H9 (cell line): ENCODE measurements at regions not wholly inside any gene's neighbourhood (a gene's known extent, or its start where the extent isn't known, plus 50 kb on each side); places are given as distances from the start of the nearest gene placed in this dataset.

Experiments used
- DNase-seq: peaks from one replicate; pipeline ENCODE4 v3.0.0-alpha.2; 2017
- H2AFZ ChIP-seq: one replicate; pipeline ENCODE4 v1.6.1; 2013; ENCODE audit warnings: mild to moderate bottlenecking, low read length, control low read depth, moderate library complexity
- H2AK5ac ChIP-seq: 2 replicates; pipeline ENCODE4 v1.6.1; 2013; ENCODE audit warnings: low read length, control low read depth, mixed read lengths; ENCODE audit not compliant: insufficient read length
- H2BK120ac ChIP-seq: one replicate; pipeline ENCODE4 v1.6.1; 2013; ENCODE audit warnings: low read depth, mild to moderate bottlenecking, low read length, control low read depth, inconsistent platforms; ENCODE audit not compliant: poor library complexity, severe bottlenecking
- H2BK12ac ChIP-seq: 2 replicates; pipeline ENCODE4 v1.6.1; 2013; ENCODE audit warnings: low read length, control low read depth, mixed read lengths, low read depth; ENCODE audit not compliant: insufficient read length
- H2BK15ac ChIP-seq: 2 replicates; pipeline ENCODE4 v1.6.1; 2013; ENCODE audit warnings: low read depth, low read length, control low read depth
- H2BK20ac ChIP-seq: one replicate; pipeline ENCODE4 v1.6.1; 2013; ENCODE audit warnings: low read depth, mild to moderate bottlenecking, low read length, control low read depth, inconsistent platforms; ENCODE audit not compliant: poor library complexity, severe bottlenecking
- H2BK5ac ChIP-seq: 2 replicates; pipeline ENCODE4 v1.6.1; 2013; ENCODE audit warnings: low read length, control low read depth, mixed read lengths; ENCODE audit not compliant: insufficient read length
- H3K14ac ChIP-seq: 2 replicates; pipeline ENCODE4 v1.6.1; 2013; ENCODE audit warnings: low read length, control low read depth; ENCODE audit not compliant: insufficient read depth
- H3K18ac ChIP-seq: 2 replicates; pipeline ENCODE4 v1.6.1; 2013; ENCODE audit warnings: low read depth, mild to moderate bottlenecking, mixed read lengths, low read length, control low read depth; ENCODE audit not compliant: insufficient read length
- H3K23ac ChIP-seq: 2 replicates; pipeline ENCODE4 v1.6.1; 2013; ENCODE audit warnings: low read length, control low read depth, mixed read lengths, low read depth; ENCODE audit not compliant: insufficient read length
- H3K23me2 ChIP-seq: 2 replicates; pipeline ENCODE4 v1.6.1; 2013; ENCODE audit warnings: low read depth, mild to moderate bottlenecking, mixed read lengths, low read length, control low read depth; ENCODE audit not compliant: insufficient read length, poor library complexity, severe bottlenecking
- H3K27ac ChIP-seq: 2 replicates; pipeline ENCODE4 v1.5.1; 2013; ENCODE audit warnings: low read length, control low read depth, mixed read lengths, low read depth; ENCODE audit not compliant: insufficient read length
- H3K27me3 ChIP-seq: 2 replicates; pipeline ENCODE4 v1.6.1; 2013; ENCODE audit warnings: low read length, control low read depth, inconsistent platforms; ENCODE audit not compliant: insufficient read depth
- H3K4ac ChIP-seq: 2 replicates; pipeline ENCODE4 v1.6.1; 2013; ENCODE audit warnings: low read depth, mild to moderate bottlenecking, control low read depth, inconsistent platforms, low read length, moderate library complexity
- H3K4me1 ChIP-seq: 2 replicates; pipeline ENCODE4 v1.6.1; 2013; ENCODE audit warnings: low read length, control low read depth, inconsistent platforms; ENCODE audit not compliant: insufficient read depth
- H3K4me2 ChIP-seq: 2 replicates; pipeline ENCODE4 v1.6.1; 2013; ENCODE audit warnings: low read length, control low read depth, mixed read lengths; ENCODE audit not compliant: insufficient read length, insufficient read depth
- H3K56ac ChIP-seq: 2 replicates; pipeline ENCODE4 v1.6.1; 2013; ENCODE audit warnings: low read depth, mild to moderate bottlenecking, mixed read lengths, low read length, control low read depth; ENCODE audit not compliant: insufficient read length
- H3K79me1 ChIP-seq: 2 replicates; pipeline ENCODE4 v1.6.1; 2013; ENCODE audit warnings: low read depth, mild to moderate bottlenecking, moderate library complexity, low read length, control low read depth, inconsistent platforms; ENCODE audit not compliant: insufficient read depth, poor library complexity, severe bottlenecking
- H3K79me2 ChIP-seq: 2 replicates; pipeline ENCODE4 v1.6.1; 2013; ENCODE audit warnings: low read length, control low read depth, inconsistent platforms; ENCODE audit not compliant: insufficient read depth
- H3K9ac ChIP-seq: 2 replicates; pipeline ENCODE4 v1.6.1; 2013; ENCODE audit warnings: low read length, control low read depth, mixed read lengths; ENCODE audit not compliant: insufficient read length; ENCODE audit errors: extremely low read depth
- H3K9me3 ChIP-seq: one replicate; pipeline ENCODE4 v1.6.1; 2013; ENCODE audit warnings: low read depth, low read length, inconsistent platforms; ENCODE audit not compliant: control insufficient read depth
- H3T11ph ChIP-seq: one replicate; pipeline ENCODE4 v1.6.1; 2013; ENCODE audit warnings: mild to moderate bottlenecking, low read length, control low read depth, inconsistent platforms
- H4K20me1 ChIP-seq: one replicate; pipeline ENCODE4 v1.6.1; 2013; ENCODE audit not compliant: control insufficient read depth, insufficient read length, insufficient read depth
- H4K5ac ChIP-seq: 2 replicates; pipeline ENCODE4 v1.6.1; 2013; ENCODE audit warnings: low read depth, mild to moderate bottlenecking, mixed read lengths, low read length, control low read depth; ENCODE audit not compliant: insufficient read length
- H4K8ac ChIP-seq: replicated peaks from 2 replicates; pipeline ENCODE4 v1.6.1; 2013; ENCODE audit warnings: low read length, control low read depth, mixed read lengths, low read depth; ENCODE audit not compliant: insufficient read length
- H4K91ac ChIP-seq: 2 replicates; pipeline ENCODE4 v1.6.1; 2013; ENCODE audit warnings: low read depth, mild to moderate bottlenecking, moderate library complexity, mixed read lengths, low read length, control low read depth; ENCODE audit not compliant: insufficient read length
- H3K27ac Mint-ChIP-seq, 3 experiments: 2 replicates in 2 of 3; 3 replicates in 1 of 3; pipeline ENCODE4 v1.8.0; 2020 to 2021; ENCODE audit warnings: mixed read lengths in 3 of 3, mild to moderate bottlenecking in 1 of 3, moderate library complexity in 1 of 3
- H3K27me3 Mint-ChIP-seq: 2 replicates; pipeline ENCODE4 v1.8.0; 2021; ENCODE audit warnings: low read depth, mild to moderate bottlenecking, moderate library complexity, mixed read lengths
- H3K36me3 Mint-ChIP-seq, 3 experiments: 2 replicates in 2 of 3; 3 replicates in 1 of 3; pipeline ENCODE4 v1.8.0; 2020 to 2021; ENCODE audit warnings: low read depth in 3 of 3, mixed read lengths in 3 of 3; ENCODE audit not compliant: insufficient read depth in 1 of 3
- H3K4me1 Mint-ChIP-seq, 2 experiments: 2 replicates each; pipeline ENCODE4 v1.8.0; 2020; ENCODE audit warnings: mixed read lengths in 2 of 2
- H3K4me3 Mint-ChIP-seq, 2 experiments: 2 replicates in 1 of 2; 3 replicates in 1 of 2; pipeline ENCODE4 v1.8.0; 2020 to 2021; ENCODE audit warnings: mild to moderate bottlenecking in 2 of 2, mixed read lengths in 2 of 2, moderate library complexity in 1 of 2
- H3K9me3 Mint-ChIP-seq, 2 experiments: 2 replicates in 1 of 2; 3 replicates in 1 of 2; pipeline ENCODE4 v1.8.0; 2020; ENCODE audit warnings: mild to moderate bottlenecking in 2 of 2, mixed read lengths in 2 of 2, moderate library complexity in 1 of 2
- WGBS: extraction: QIAGEN DNeasy Blood & Tissue Kit; methylation state at CpG from one replicate; pipeline ENCODE4 v1.1.7; 2013; ENCODE audit warnings: missing lambda C conversion rate, low lambda C conversion rate, mixed read lengths; ENCODE audit not compliant: insufficient read length; ENCODE audit errors: extremely low coverage; 5-methylcytosine and 5-hydroxymethylcytosine counted together
- TF ChIP-seq, protein P1 (sequence below): fragments of 200-600 bp; sonication (generic); conservative IDR thresholded peaks from 3 replicates; pipeline ENCODE4 v1.8.0; 2021; ENCODE audit warnings: antibody characterized with exemption, mild to moderate bottlenecking

DNA sequence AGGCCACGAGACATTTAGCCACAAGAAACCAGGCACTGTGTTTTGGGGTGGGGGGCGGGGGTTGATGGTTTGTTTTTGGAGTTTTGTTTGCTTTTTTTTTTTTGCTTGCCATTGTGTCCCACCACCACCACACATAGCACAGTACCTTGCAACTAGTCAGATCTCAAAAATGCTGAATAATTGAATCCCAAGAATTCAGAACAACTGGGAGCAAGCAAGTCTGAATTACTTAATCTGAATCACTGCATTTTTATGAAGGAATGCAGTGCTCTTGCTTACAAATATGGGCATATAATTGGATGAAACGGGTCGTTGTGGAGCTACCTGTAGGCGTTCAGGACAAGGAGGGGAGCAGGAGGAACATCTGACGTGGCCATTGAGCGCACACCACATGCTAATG lies 151.5 kb upstream of the CDYL start:
- H3K79me2 ChIP-seq = no peaks in the 10 kb centered on the region
- H3K23ac ChIP-seq = no peak overlapping the region
- Mint-ChIP-seq H3K4me1 (peaks cover 0 to 3% of the 10 kb centered on the region in 2 experiments; a peak in 2 of 4 replicates), H3K4me3 (no peak overlapping the region), H3K9me3 (peaks cover 10 to 15% of the 10 kb centered on the region in 2 experiments), H3K36me3 (peaks cover 5 to 9% (median 8%) of the 10 kb centered on the region in 3 experiments; a peak in 5 of 7 replicates), H3K27me3 (peaks cover 2% of the 10 kb centered on the region; the same call in 1 of the 2 replicates), H3K27ac (no peak overlapping the region)
- no peak overlapping the region for H2BK120ac ChIP-seq
- WGBS = no CpG with 5 or more reads among the region's 7 CpGs
- H4K91ac ChIP-seq = no peak overlapping the region
- H2AFZ ChIP-seq = no peak overlapping the region
- H2BK12ac ChIP-seq = no peak overlapping the region
- no peaks in the 10 kb centered on the region for H4K20me1 ChIP-seq
- no peak overlapping the region for H3K56ac ChIP-seq
- H3K18ac ChIP-seq = no peak overlapping the region
- H3K4ac ChIP-seq = no peak overlapping the region
- no peaks in the 10 kb centered on the region for H3K23me2 ChIP-seq
- H3K9me3 ChIP-seq = no peaks in the 10 kb centered on the region
- H4K8ac ChIP-seq = no peak overlapping the region
- no peak overlapping the region for H3T11ph ChIP-seq
- no peak overlapping the region for H4K5ac ChIP-seq
- H2BK15ac ChIP-seq = no peak overlapping the region
- H3K14ac ChIP-seq = no peak overlapping the region
- H2BK20ac ChIP-seq = no peak overlapping the region
- no peak overlapping the region for H3K4me2 ChIP-seq
- H3K9ac ChIP-seq = no peak overlapping the region
- no peaks in the 10 kb centered on the region for H3K27me3 ChIP-seq
- no peak for DNase-seq
- no peak overlapping the region for H3K27ac ChIP-seq
- H2AK5ac ChIP-seq = no peak overlapping the region
- H2BK5ac ChIP-seq = no peak overlapping the region
- H3K79me1 ChIP-seq = no peaks in the 10 kb centered on the region
- H3K4me1 ChIP-seq = no peaks in the 10 kb centered on the region
- TF ChIP-seq, protein P1, sequence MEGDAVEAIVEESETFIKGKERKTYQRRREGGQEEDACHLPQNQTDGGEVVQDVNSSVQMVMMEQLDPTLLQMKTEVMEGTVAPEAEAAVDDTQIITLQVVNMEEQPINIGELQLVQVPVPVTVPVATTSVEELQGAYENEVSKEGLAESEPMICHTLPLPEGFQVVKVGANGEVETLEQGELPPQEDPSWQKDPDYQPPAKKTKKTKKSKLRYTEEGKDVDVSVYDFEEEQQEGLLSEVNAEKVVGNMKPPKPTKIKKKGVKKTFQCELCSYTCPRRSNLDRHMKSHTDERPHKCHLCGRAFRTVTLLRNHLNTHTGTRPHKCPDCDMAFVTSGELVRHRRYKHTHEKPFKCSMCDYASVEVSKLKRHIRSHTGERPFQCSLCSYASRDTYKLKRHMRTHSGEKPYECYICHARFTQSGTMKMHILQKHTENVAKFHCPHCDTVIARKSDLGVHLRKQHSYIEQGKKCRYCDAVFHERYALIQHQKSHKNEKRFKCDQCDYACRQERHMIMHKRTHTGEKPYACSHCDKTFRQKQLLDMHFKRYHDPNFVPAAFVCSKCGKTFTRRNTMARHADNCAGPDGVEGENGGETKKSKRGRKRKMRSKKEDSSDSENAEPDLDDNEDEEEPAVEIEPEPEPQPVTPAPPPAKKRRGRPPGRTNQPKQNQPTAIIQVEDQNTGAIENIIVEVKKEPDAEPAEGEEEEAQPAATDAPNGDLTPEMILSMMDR = no peak
